GM21423 (cell line): ENCODE measurements at regions not wholly inside any gene's neighbourhood (a gene's known extent, or its start where the extent isn't known, plus 50 kb on each side); places are given as distances from the start of the nearest gene placed in this dataset.
"Not testable (repeated sequence)": the region's sequence is repeated elsewhere in the genome, so short reads cannot be mapped to it uniquely, and the experiment has no call there.

Experiments used
- ATAC-seq: cut with Tn5 transposase; IDR thresholded peaks from one replicate; pipeline ENCODE4 v1.9.1; 2021; ENCODE audit warnings: mild to moderate bottlenecking, moderate library complexity; ENCODE audit not compliant: unreplicated experiment

DNA sequence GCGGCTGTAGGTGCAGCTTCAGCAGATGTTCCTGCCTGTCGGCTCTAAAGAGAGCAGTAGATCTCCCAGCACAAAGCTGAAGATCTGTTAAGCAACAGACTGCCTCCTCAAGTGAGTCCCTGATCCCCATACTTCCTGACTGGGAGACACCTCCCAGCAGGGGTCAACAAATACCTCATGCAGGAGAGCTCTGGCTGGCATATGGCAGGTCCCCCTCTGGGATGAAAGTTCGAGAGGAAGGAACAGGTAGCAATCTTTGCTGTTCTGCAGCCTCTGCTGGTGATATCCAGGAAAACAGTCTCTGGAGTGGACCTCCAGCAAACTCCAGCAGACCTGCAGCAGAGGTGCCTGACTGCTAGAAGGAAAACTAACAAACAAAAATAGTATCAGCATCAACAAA is 337.1 kb upstream of the USP15 start:
- no peak for ATAC-seq

GRCh38 chr12:61934564-61934963 is 325.6 kb upstream of the USP15 start:
- ATAC-seq, result no peak

DNA sequence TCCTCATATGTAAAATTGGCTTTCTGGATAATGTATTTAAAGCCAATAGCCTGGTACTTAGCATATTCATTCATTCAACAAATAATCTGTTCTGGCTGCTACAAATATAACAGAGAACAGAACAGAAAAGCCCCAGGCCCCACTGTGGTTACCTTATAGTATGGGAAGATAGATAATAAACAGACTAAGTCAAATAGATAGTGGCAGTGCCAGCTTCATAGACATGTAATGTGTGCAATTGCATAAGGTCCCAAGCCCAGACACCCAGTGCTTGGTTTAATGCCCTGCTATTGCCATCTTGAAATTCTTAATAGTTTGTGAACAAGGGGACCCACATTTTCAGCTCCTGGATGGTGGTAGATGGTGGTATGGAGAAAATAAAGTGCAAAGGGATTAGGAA is 320.2 kb upstream of the USP15 start:
- no peak for ATAC-seq

DNA sequence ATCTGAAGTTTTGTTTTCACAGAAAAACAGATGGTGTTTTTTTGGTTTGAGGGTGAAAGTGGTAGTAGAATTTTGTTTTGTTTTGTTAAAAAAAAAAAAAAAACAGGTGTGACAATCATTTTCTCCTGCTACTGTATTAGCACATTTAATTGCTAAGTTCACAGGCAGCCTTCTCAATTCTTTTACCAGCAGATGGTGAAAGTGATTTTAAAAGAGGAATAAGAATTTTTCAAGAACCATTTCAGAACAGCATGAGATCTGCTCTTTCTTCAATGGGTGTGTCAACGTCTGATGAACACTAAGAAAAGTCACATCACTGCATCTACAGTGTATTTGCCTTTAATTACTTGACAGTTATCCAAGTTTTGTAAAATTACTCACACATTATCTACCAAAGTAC is 303.7 kb upstream of the USP15 start:
- ATAC-seq, result no peak

- ATAC-seq, result no peak
Observed at GRCh38 chr12:61974461-61974860, 285.7 kb upstream of the USP15 start.

GRCh38 chr12:61985830-61986229 is 274.4 kb upstream of the USP15 start:
- no peak for ATAC-seq

DNA sequence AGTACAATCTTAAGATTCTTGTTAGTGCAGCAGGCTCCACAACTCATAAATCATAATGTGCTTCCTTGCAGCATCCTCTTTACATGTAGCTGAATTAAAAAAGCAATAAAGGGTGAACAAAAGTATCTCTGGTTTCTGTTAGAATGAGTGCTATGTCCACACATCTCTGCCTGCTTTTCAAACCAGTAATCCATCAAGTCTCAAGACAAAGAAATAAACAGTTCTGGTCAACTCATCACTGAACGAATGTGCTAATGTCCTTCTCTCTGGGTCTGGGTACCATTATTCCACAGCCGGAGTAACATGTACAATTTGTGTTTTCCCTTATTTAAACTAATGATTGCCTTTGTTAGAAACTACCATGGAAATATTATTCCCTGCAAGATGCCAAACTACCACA is 273.0 kb upstream of the USP15 start:
- no peak for ATAC-seq

GRCh38 chr12:61991661-61992060 is 268.5 kb upstream of the USP15 start:
- no peak for ATAC-seq

DNA sequence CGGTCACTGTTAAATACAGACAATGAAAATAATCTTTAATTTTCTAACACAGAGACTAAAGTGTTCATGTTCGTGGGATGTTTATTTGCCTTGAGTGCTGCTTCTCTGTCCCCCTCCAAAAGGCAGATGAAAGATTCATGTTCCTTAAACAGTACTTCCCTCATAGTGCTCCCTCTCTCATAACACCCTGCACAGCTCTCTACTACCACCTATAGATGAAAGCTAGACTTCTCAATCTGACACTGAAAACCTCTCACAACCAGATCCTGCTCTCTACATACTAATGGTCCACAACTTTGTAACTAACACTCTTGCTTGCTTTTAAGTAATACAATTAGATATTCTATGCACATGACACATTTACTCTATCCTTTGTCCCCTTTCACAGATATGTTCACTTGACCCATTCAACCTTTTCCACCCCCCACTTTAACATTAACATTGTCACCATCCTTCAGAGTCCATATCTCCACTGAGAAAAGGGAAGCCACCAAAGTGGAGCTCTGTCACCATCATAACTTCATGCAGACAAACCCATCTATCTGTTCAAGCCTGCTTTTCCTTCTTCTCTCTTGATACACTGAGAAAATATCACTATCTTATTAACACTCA is 266.4 kb upstream of the USP15 start:
- peak; percentile 79 for ATAC-seq

GRCh38 chr12:61996717-61997116 is 263.5 kb upstream of the USP15 start:
- no peak for ATAC-seq

GRCh38 chr12:61998791-61999190 is 261.4 kb upstream of the USP15 start:
- no peak for ATAC-seq

DNA sequence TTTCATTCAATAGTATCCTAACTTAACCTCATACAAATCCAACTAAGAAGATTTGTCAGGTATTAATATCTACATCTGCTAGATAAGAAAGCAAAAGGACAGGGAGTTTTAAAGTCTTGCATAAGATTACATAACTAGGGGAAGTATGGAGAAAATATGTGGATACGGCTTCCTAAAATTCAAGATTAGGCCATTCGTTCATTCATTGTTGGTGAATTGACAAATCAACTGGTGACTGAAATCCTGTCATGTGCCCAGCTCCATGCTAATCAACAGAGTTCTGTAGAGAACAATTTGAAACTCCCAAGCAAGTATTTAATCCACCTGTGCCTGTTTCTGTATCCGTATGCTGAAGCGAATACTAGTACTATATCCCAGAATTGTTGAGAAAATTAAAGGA is 260.9 kb upstream of the USP15 start:
- no peak for ATAC-seq

DNA sequence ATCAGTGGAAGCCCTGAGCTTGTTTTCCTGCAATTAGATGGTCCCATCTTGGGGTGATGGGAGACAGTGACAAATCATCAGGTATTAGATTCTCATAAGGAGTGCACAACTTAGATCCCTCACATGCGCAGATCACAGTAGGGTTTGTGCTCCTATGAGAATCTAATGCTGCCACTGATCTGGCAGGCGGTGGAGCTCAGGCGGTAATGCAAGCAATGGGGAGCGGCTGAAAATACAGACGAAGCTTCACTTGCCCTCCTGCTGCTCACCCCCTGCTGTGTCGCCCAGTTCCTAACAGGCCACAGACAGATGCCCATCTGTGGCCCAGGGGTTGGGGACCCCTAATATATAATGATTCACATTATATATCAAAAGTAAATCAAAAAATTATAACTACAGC is 258.8 kb upstream of the USP15 start:
- no peak for ATAC-seq

DNA sequence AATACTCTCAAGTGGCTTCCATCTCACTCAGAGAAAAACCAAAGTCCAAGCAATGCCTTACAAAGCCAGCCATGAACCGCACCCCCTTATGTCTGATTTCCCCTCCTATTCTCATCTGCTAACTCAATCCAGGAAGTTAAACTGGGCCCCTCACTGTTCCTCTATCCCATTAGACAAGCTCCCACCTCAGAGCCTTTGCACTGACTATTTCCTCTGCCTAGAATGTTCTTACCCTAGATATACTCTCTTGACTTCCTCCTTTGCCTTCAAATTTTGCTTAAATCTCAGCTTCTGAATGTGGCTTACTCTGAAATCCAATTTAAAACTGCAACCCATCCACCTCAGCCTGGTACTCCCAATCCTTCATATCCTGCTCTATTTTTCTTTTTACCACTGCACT is 257.0 kb upstream of the USP15 start:
- ATAC-seq, result no peak

DNA sequence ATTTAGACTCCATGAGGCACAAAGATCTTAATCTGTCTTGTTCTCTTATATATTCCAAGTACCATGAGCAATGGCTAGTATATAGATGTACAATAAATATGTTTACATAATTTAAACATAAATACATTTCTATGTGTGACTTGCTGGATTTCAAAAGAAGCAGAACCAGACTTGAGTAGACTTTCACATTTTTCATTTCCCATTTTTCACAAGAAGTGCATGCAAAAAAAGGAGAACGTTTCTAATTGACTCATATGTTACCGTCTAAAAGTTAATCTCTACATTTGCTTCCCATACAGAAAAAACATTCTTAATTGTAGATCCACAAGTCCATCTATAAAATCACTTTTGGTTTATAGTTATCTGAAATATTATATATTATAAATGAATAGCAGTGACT is 256.5 kb upstream of the USP15 start:
- ATAC-seq, result no peak

DNA sequence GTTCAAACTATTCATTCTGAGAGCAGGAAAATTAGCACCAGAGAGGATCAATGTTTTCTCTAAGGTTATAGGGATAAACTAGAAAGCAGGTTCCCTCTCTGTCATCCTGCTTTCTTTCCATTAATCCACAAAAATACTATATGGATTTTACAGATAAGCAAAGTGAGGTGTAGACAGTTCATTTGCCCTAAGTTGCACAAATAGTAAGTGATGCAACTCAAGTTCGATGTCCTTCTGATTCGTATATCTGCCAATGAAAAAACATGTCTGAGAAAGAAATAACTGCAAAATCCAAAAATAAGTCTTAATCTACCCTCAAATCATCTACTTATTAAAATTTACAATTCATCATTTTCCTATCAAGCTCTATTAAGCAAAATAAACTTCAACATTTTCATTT is 254.6 kb upstream of the USP15 start:
- no peak for ATAC-seq

- no peak for ATAC-seq
Observed at GRCh38 chr12:62006076-62006732, 254.0 kb upstream of the USP15 start.

DNA sequence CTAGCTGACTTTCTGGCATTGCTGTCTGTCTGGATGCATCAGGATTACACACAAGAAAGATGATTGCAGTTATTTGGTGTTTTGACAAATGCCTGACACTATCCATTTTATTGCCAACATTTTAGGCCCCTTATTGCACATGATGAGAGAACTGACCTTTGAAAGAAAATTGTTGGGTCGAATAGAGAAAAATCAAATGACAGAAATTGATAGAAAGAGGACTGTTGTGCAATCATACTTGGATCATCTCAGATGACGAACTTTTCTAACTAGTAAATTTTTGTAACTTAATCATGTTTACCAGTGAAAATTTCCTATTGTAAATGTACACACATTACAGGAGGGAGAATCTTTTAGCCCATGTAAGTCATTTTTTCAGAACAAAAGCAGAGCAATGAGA is 251.5 kb upstream of the USP15 start:
- ATAC-seq, result no peak

GRCh38 chr12:62009445-62009844 is 250.8 kb upstream of the USP15 start:
- no peak for ATAC-seq

DNA sequence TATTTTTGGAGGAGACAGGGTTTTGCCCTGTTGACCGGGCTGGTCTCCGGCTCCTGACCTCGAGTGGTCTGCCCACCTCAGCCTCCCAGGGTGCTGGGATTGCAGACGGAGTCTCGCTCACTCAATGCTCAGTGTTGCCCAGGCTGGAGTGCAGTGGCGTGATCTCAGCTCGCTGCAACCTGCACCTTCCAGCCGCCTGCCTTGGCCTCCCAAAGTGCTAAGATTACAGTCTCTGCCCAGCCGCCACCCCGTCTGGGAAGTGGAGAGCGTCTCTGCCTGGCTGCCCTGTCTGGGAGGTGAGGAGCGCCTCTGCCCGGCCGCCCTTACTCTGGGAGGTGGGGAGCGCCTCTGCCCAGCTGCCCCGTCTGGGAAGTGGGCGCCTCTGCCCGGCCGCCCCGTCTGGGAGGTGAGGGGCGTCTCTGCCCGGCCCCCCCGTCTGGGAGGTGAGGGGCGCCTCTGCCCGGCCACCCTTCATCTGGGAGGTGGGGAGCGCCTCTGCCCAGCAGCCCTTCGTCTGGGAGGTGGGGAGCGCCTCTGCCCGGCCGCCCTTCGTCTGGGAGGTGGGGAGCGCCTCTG is 249.8 kb upstream of the USP15 start:
- not testable (repeated sequence) for ATAC-seq

DNA sequence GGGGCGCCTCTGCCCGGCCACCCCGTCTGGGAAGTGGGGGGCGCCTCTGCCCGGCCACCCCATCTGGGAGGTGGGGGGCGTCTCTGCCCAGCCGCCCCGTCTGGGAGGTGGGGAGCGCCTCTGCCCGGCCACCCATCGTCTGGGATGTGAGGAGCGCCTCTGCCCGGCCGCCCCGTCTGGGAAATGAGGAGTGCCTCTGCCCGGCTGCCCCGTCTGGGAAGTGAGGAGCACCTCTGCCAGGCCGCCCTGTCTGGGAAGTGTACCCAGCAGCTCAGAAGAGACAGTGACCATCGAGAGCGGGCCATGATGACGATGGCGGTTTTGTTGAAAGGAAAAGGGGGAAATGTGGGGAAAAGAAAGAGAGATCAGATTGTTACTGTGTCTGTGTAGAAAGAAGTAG is 249.2 kb upstream of the USP15 start:
- ATAC-seq, result not testable (repeated sequence)

DNA sequence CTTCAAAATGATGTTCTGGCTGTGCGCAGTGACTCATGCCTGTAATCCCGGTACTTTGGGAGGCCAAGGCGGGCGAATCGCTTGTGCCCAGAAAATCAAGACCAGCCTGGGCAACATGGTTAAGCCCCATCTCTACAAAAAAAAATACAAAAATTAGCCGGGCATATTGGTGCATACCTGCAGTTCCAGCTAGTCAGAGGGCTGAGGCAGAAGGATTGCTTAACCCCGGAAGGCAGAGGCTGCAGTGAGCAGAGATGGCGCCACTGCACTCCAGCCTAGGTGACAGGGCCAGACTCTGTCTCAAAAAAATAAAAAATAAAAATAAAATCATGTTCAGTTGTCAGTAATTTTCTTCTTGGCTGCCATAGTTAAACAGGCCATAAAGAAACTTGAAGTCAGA is 245.9 kb upstream of the USP15 start:
- no peak for ATAC-seq

DNA sequence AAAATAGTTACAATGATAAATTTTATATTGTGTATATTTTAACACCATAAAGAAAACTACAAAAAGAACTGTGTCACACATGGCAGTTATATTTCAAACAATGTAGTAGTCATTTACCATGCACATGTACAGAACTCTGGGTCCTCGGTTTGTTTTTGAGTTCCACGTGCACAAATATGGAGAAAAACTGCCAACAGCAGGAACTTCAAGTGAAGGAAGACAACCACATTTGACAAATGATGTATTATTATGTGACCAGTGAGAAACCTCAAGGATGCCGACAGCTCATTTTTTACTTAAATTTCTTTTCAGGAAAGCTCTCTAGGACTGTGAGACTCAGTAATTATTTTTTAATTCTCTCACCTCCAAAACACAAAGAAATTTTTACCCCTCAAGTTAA is 244.2 kb upstream of the USP15 start:
- ATAC-seq, result no peak
